ENCODE measurements at regions not wholly inside any gene's neighbourhood (a gene's known extent, or its start where the extent isn't known, plus 50 kb on each side); places are given as distances from the start of the nearest gene placed in this dataset.

DNA sequence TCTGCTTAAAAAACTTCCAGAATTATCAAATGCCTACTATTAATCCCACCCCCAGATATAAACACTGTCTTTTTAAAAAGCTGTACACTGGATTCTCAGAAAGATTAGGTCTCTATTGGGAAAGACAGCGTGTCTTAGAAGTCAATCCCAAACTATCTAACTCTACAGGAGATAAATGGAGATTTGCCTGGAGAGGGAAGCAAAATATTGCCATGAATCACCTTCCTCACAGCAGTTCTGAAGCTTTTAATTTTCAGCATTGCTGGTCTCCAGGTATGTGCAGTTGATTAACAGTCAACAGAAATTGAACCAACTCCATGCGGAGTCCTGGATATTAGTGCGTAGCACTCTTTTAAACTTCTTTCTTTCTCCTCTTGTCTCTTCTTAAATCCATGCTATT, 122.2 kb downstream of the DSC3 start:
- TF ChIP-seq, protein P1, sequence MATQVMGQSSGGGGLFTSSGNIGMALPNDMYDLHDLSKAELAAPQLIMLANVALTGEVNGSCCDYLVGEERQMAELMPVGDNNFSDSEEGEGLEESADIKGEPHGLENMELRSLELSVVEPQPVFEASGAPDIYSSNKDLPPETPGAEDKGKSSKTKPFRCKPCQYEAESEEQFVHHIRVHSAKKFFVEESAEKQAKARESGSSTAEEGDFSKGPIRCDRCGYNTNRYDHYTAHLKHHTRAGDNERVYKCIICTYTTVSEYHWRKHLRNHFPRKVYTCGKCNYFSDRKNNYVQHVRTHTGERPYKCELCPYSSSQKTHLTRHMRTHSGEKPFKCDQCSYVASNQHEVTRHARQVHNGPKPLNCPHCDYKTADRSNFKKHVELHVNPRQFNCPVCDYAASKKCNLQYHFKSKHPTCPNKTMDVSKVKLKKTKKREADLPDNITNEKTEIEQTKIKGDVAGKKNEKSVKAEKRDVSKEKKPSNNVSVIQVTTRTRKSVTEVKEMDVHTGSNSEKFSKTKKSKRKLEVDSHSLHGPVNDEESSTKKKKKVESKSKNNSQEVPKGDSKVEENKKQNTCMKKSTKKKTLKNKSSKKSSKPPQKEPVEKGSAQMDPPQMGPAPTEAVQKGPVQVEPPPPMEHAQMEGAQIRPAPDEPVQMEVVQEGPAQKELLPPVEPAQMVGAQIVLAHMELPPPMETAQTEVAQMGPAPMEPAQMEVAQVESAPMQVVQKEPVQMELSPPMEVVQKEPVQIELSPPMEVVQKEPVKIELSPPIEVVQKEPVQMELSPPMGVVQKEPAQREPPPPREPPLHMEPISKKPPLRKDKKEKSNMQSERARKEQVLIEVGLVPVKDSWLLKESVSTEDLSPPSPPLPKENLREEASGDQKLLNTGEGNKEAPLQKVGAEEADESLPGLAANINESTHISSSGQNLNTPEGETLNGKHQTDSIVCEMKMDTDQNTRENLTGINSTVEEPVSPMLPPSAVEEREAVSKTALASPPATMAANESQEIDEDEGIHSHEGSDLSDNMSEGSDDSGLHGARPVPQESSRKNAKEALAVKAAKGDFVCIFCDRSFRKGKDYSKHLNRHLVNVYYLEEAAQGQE (IDR thresholded peaks at IDR 0.05; ENCODE audit: insufficient replicate concordance, low read depth) = no peak
- TF ChIP-seq POLR2AphosphoS5 (IDR thresholded peaks at IDR 0.05; ENCODE audit: low read depth) = no peak
- no peak overlapping the region for H3K27ac ChIP-seq (replicated peaks)
- no peaks in the 10 kb centered on the region for H3K27me3 ChIP-seq (ENCODE audit: insufficient read depth, poor library complexity, severe bottlenecking)
- no peak overlapping the region for H3K4me3 ChIP-seq (replicated peaks; ENCODE audit: insufficient read depth, low read length)
- no peak for DNase-seq (ENCODE audit: low read depth in 1 of 2, low spot score in 1 of 2)

DNA sequence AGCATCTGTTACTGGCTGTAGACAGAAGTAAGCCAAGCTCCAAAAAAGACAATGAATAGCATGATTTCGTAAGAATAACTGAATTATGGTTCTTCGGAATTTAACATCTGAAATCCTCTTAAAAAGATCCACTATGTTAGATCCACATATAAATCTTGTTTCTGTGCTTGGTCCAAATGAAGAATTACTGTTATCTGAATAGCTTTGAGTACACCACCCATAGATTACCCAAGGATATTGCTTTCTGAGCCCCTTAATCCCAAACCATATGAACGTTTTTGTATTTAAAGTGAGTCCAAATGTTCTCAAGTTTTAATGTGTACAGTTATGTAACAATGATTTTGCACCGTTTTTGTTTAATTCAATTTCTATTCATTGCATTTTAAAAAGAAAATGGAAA, 124.9 kb downstream of the DSC3 start:
- no peak for DNase-seq (ENCODE audit: low read depth in 1 of 2, low spot score in 1 of 2)
- TF ChIP-seq, protein P1 (IDR thresholded peaks at IDR 0.05; ENCODE audit: insufficient replicate concordance, low read depth) = no peak
- no peak for TF ChIP-seq SPI1 (IDR thresholded peaks at IDR 0.05; ENCODE audit: borderline replicate concordance, low read depth)
- no peak for TF ChIP-seq POLR2AphosphoS5 (IDR thresholded peaks at IDR 0.05; ENCODE audit: low read depth)
- TF ChIP-seq, protein P2, sequence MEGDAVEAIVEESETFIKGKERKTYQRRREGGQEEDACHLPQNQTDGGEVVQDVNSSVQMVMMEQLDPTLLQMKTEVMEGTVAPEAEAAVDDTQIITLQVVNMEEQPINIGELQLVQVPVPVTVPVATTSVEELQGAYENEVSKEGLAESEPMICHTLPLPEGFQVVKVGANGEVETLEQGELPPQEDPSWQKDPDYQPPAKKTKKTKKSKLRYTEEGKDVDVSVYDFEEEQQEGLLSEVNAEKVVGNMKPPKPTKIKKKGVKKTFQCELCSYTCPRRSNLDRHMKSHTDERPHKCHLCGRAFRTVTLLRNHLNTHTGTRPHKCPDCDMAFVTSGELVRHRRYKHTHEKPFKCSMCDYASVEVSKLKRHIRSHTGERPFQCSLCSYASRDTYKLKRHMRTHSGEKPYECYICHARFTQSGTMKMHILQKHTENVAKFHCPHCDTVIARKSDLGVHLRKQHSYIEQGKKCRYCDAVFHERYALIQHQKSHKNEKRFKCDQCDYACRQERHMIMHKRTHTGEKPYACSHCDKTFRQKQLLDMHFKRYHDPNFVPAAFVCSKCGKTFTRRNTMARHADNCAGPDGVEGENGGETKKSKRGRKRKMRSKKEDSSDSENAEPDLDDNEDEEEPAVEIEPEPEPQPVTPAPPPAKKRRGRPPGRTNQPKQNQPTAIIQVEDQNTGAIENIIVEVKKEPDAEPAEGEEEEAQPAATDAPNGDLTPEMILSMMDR (IDR thresholded peaks at IDR 0.05; ENCODE audit: insufficient read depth, low read length) = no peak
- TF ChIP-seq GABPA (IDR thresholded peaks at IDR 0.05; ENCODE audit: low read depth) = no peak
- no peak overlapping the region for H3K4me3 ChIP-seq (replicated peaks; ENCODE audit: insufficient read depth, low read length)
- H3K27me3 ChIP-seq (ENCODE audit: insufficient read depth, poor library complexity, severe bottlenecking) = no peaks in the 10 kb centered on the region
- no peak overlapping the region for H3K27ac ChIP-seq (replicated peaks)

DNA sequence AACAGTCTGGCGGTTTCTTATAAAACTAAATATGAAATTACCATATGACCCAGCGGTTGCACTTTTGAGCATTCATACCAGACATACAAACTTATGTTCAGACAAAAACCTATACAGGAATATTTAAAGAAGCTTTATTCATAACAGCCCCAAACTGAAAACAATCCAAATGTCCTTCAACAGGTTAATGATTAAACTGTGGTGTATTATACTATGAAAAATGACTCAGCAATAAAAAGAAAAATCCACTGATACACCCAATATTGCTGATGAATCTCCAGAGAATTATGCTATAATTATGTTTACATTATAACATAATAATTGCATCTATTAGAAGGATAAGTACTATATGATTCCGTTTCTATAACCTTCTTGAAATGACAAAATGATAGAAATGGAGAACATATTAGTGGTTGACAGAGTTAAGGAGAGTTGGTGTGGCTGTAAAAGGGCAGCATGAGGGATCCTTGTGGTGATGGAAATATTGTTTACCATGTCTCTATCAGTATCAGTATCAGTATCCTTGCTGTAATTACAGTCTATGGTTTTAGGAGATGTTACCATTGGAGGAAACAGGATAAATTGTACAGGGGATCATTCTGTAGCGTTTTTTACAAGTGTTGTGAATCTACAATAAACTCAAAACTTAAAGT, 127.1 kb downstream of the DSC3 start:
- Histone ChIP-seq H3K27me3 (ENCODE audit: insufficient read depth, poor library complexity, severe bottlenecking) (no peaks in the 10 kb centered on the region), H3K27ac (replicated peaks) (no peak overlapping the region), H3K4me3 (replicated peaks; ENCODE audit: insufficient read depth, low read length) (no peak overlapping the region)
- no peak for TF ChIP-seq GABPA (IDR thresholded peaks at IDR 0.05; ENCODE audit: low read depth)
- TF ChIP-seq, protein P2 (IDR thresholded peaks at IDR 0.05; ENCODE audit: insufficient read depth, low read length) = no peak
- TF ChIP-seq SPI1 (IDR thresholded peaks at IDR 0.05; ENCODE audit: borderline replicate concordance, low read depth) = no peak
- TF ChIP-seq POLR2AphosphoS5 (IDR thresholded peaks at IDR 0.05; ENCODE audit: low read depth) = no peak
- TF ChIP-seq, protein P1 (IDR thresholded peaks at IDR 0.05; ENCODE audit: insufficient replicate concordance, low read depth) = no peak
- no peak for DNase-seq (ENCODE audit: low read depth in 1 of 2, low spot score in 1 of 2)
